HG03521 (cell line): ENCODE measurements at regions not wholly inside any gene's neighbourhood (a gene's known extent, or its start where the extent isn't known, plus 50 kb on each side); places are given as distances from the start of the nearest gene placed in this dataset.

ENCODE experiments used
- ATAC-seq: cut with Tn5 transposase; IDR thresholded peaks from one replicate; pipeline ENCODE4 v1.9.1; 2021; ENCODE audit warnings: mild to moderate bottlenecking, moderate library complexity; ENCODE audit not compliant: unreplicated experiment

GRCh38 chr10:8227246-8227645, 172.8 kb downstream of the GATA3 start:
- no peak for ATAC-seq

GRCh38 chr10:8229153-8229552, 174.7 kb downstream of the GATA3 start:
- ATAC-seq: no peak

- no peak for ATAC-seq
These were observed 176.4 kb downstream of the GATA3 start for GRCh38 chr10:8230902-8231301.

GRCh38 chr10:8233049-8233448, 178.6 kb downstream of the GATA3 start:
- ATAC-seq: no peak

- ATAC-seq: no peak
These were observed 179.4 kb downstream of the GATA3 start for GRCh38 chr10:8233832-8234259.

- no peak for ATAC-seq
These were observed 181.0 kb downstream of the GATA3 start for GRCh38 chr10:8235253-8236027.

- ATAC-seq: no peak
These were observed 184.5 kb downstream of the GATA3 start for GRCh38 chr10:8238986-8239385.

- ATAC-seq: no peak
These were observed 186.4 kb downstream of the GATA3 start for GRCh38 chr10:8240861-8241260.

- no peak for ATAC-seq
These were observed 187.9 kb downstream of the GATA3 start for GRCh38 chr10:8242295-8242872.

GRCh38 chr10:8245131-8245813, 190.8 kb downstream of the GATA3 start:
- no peak for ATAC-seq

GRCh38 chr10:8245814-8246142, 191.3 kb downstream of the GATA3 start:
- ATAC-seq: no peak

GRCh38 chr10:8246548-8246947, 192.1 kb downstream of the GATA3 start:
- no peak for ATAC-seq

- ATAC-seq: no peak
These were observed 192.7 kb downstream of the GATA3 start for GRCh38 chr10:8247191-8247590.

GRCh38 chr10:8248868-8249267, 194.4 kb downstream of the GATA3 start:
- ATAC-seq: no peak

GRCh38 chr10:8254350-8254749, 199.9 kb downstream of the GATA3 start:
- no peak for ATAC-seq

GRCh38 chr10:8255301-8255700, 200.8 kb downstream of the GATA3 start:
- no peak for ATAC-seq

GRCh38 chr10:8260645-8261044, 206.2 kb downstream of the GATA3 start:
- ATAC-seq: no peak

GRCh38 chr10:8262317-8262716, 207.8 kb downstream of the GATA3 start:
- ATAC-seq: no peak

- ATAC-seq: no peak
These were observed 215.5 kb downstream of the GATA3 start for GRCh38 chr10:8269976-8270375.

GRCh38 chr10:8272794-8273425, 218.4 kb downstream of the GATA3 start:
- no peak for ATAC-seq

- ATAC-seq: no peak
These were observed 219.3 kb downstream of the GATA3 start for GRCh38 chr10:8273749-8274148.

GRCh38 chr10:8275911-8276310, 221.4 kb downstream of the GATA3 start:
- ATAC-seq: no peak
